D721Med (cell line): ENCODE measurements at regions not wholly inside any gene's neighbourhood (a gene's known extent, or its start where the extent isn't known, plus 50 kb on each side); places are given as distances from the start of the nearest gene placed in this dataset.

Source experiments
- DNase-seq: peaks from one replicate; pipeline ENCODE4 v3.0.0; 2011; ENCODE audit warnings: low spot score; ENCODE audit not compliant: insufficient read length
- FAIRE-seq: peaks from 2 replicates; lab custom pipeline; 2011; peaks lifted over from hg19 to GRCh38; lab: Jason Lieb, UNC
- CTCF ChIP-seq: IDR thresholded peaks from 2 replicates; pipeline ENCODE4 v1.5.1; 2012; ENCODE audit warnings: mild to moderate bottlenecking, control low read depth; ENCODE audit not compliant: insufficient read depth; ENCODE audit errors: missing control alignments

GRCh38 chr5:24747327-24747726, 102.5 kb upstream of the CDH10 start:
- no peak for TF ChIP-seq CTCF
- DNase-seq (no peak), FAIRE-seq (no peak)

- no peak for DNase-seq
- FAIRE-seq, result no peak
- TF ChIP-seq CTCF, result no peak
These were observed 97.6 kb upstream of the CDH10 start for GRCh38 chr5:24742334-24742733.

GRCh38 chr5:24737163-24737562, 92.4 kb upstream of the CDH10 start:
- DNase-seq (no peak), FAIRE-seq (no peak)
- no peak for TF ChIP-seq CTCF

GRCh38 chr5:24735284-24735683, 90.5 kb upstream of the CDH10 start:
- FAIRE-seq (no peak), DNase-seq (no peak)
- TF ChIP-seq CTCF, result no peak

- no peak for DNase-seq
- TF ChIP-seq CTCF, result no peak
- no peak for FAIRE-seq
These were observed 87.4 kb upstream of the CDH10 start for GRCh38 chr5:24732184-24732583.

GRCh38 chr5:24720743-24721142, 76.0 kb upstream of the CDH10 start:
- no peak for TF ChIP-seq CTCF
- DNase-seq, result no peak
- FAIRE-seq, result no peak

- TF ChIP-seq CTCF, result no peak
- no peak for FAIRE-seq
- DNase-seq, result no peak
These were observed 70.0 kb upstream of the CDH10 start for GRCh38 chr5:24714746-24715145.
